ENCODE measurements at regions not wholly inside any gene's neighbourhood (a gene's known extent, or its start where the extent isn't known, plus 50 kb on each side); places are given as distances from the start of the nearest gene placed in this dataset.

GRCh38 chr22:27075891-27076290 lies 418.5 kb downstream of the MIAT start:
- DNase-seq (ENCODE audit: low read depth in 1 of 2, low spot score in 2 of 2) (no peak), FAIRE-seq (no peak)
- no peaks in the 10 kb centered on the region for H3K79me2 ChIP-seq (ENCODE audit: control insufficient read depth in 1 of 2, insufficient read depth in 2 of 2, low read length in 2 of 2)
- no peak overlapping the region for H4K8ac ChIP-seq (ENCODE audit: extremely low read depth, insufficient read depth, low read length)
- WGBS, 2 experiments (ENCODE audit: extremely low coverage in 1 of 2, insufficient coverage in 1 of 2, insufficient read length in 1 of 2, insufficient replicate concordance in 2 of 2, low coverage in 1 of 2, low lambda C conversion rate in 2 of 2, missing lambda C conversion rate in 1 of 2), result 62% methylated on average over 7 of the region's 7 CpGs; no CpG with 5 or more reads in 1 of the 2 experiments
- no peak overlapping the region for H2BK120ac ChIP-seq (replicated peaks; ENCODE audit: low read depth, low read length)
- H3K56ac ChIP-seq (replicated peaks; ENCODE audit: insufficient read length, low read depth, low read length), result no peak overlapping the region
- no peak overlapping the region for H2AFZ ChIP-seq (ENCODE audit: low read length)
- H2BK20ac ChIP-seq (ENCODE audit: low read length), result no peak overlapping the region
- no peak overlapping the region for H3K23ac ChIP-seq (ENCODE audit: insufficient read length)
- ChIA-PET POLR2A (ENCODE audit: partially characterized antibody) (no interaction called here), CTCF (ENCODE audit: partially characterized antibody) (no interaction called here)
- H2AK5ac ChIP-seq (ENCODE audit: low read depth, low read length), result no peak overlapping the region
- H3K18ac ChIP-seq (ENCODE audit: extremely low read depth, low read length), result no peak overlapping the region
- H3K9ac ChIP-seq (replicated peaks in 1 of 4; ENCODE audit: extremely low read depth in 1 of 4, low read depth in 3 of 4, low read length in 3 of 4), result no peak overlapping the region
- H4K20me1 ChIP-seq (replicated peaks in 1 of 2; ENCODE audit: control insufficient read depth in 1 of 2, insufficient read depth in 2 of 2, low read length in 2 of 2), result no peaks in the 10 kb centered on the region
- H3K14ac ChIP-seq (ENCODE audit: insufficient read length), result no peak overlapping the region
- H3K27me3 ChIP-seq (replicated peaks in 1 of 4; ENCODE audit: control insufficient read depth in 3 of 4, extremely low read depth in 1 of 4, insufficient read depth in 3 of 4, low read length in 3 of 4), result no peaks in the 10 kb centered on the region; a peak in 1 of 7 replicates
- no peak overlapping the region for H4K5ac ChIP-seq (ENCODE audit: insufficient read length, low read depth, low read length)
- H3K4me3 ChIP-seq (ENCODE audit: extremely low read depth in 1 of 4, insufficient read depth in 2 of 4, low read depth in 3 of 4, low read length in 4 of 4), result no peak overlapping the region
- H3K27ac ChIP-seq (ENCODE audit: low read depth, low read length), result no peak overlapping the region
- H3K23me2 ChIP-seq (ENCODE audit: low read depth, low read length), result peaks cover 2% of the 10 kb centered on the region; the same call in 1 of the 2 replicates
- no peaks in the 10 kb centered on the region for H3K79me1 ChIP-seq (ENCODE audit: low read depth, low read length)
- no peak overlapping the region for H3K4ac ChIP-seq (replicated peaks; ENCODE audit: insufficient read length, low read depth, low read length)
- H2BK15ac ChIP-seq (ENCODE audit: low read length), result no peak overlapping the region
- H2BK5ac ChIP-seq (ENCODE audit: low read depth, low read length), result no peak overlapping the region
- H3K4me2 ChIP-seq (ENCODE audit: insufficient read depth in 1 of 2, low read depth in 2 of 2, low read length in 2 of 2), result no peak overlapping the region
- no peak overlapping the region for H2BK12ac ChIP-seq (ENCODE audit: low read depth, low read length)
- no peaks in the 10 kb centered on the region for H3K4me1 ChIP-seq (replicated peaks in 1 of 4; ENCODE audit: control insufficient read depth in 3 of 4, insufficient read depth in 4 of 4, low read length in 3 of 4)
- H3K9me3 ChIP-seq (ENCODE audit: insufficient read depth in 2 of 2, low read depth in 1 of 2, low read length in 1 of 2), result no peaks in the 10 kb centered on the region
- no peak overlapping the region for H4K91ac ChIP-seq (replicated peaks; ENCODE audit: insufficient read length, low read length)
- H3K36me3 ChIP-seq (ENCODE audit: control insufficient read depth in 2 of 4, insufficient read depth in 4 of 4, low read length in 3 of 4), result no peaks in the 10 kb centered on the region
- no peak for TF ChIP-seq TCF12 (IDR thresholded peaks at IDR 0.05; ENCODE audit: low read depth, low read length)
- TF ChIP-seq CBX5 (IDR thresholded peaks at IDR 0.05; ENCODE audit: low read depth, low read length), result no peak
- no peak for TF ChIP-seq SIX5 (IDR thresholded peaks at IDR 0.05; ENCODE audit: low read depth, low read length)

All from H1 (cell line).